HG03575 (cell line): ENCODE measurements at regions not wholly inside any gene's neighbourhood (a gene's known extent, or its start where the extent isn't known, plus 50 kb on each side); places are given as distances from the start of the nearest gene placed in this dataset.
"Not testable (repeated sequence)": the region's sequence is repeated elsewhere in the genome, so short reads cannot be mapped to it uniquely, and the experiment has no call there.

Experiments used
- ATAC-seq: cut with Tn5 transposase; IDR thresholded peaks from one replicate; pipeline ENCODE4 v1.9.1; 2021; ENCODE audit not compliant: unreplicated experiment, insufficient number of reproducible peaks, low FRiP score; ENCODE audit errors: extremely low read depth

- no peak for ATAC-seq
Measured at GRCh38 chr10:63077800-63078199, 55.3 kb upstream of the NRBF2 start.

GRCh38 chr10:63072951-63073350, 60.2 kb upstream of the NRBF2 start:
- ATAC-seq = no peak

- ATAC-seq = no peak
Measured at GRCh38 chr10:63071145-63071544, 62.0 kb upstream of the NRBF2 start.

- ATAC-seq = no peak
Measured at GRCh38 chr10:63069318-63069717, 63.8 kb upstream of the NRBF2 start.

- ATAC-seq = no peak
Measured at GRCh38 chr10:63068246-63068645, 64.9 kb upstream of the NRBF2 start.

- ATAC-seq = no peak
Measured at GRCh38 chr10:63066606-63067005, 66.5 kb upstream of the NRBF2 start.

GRCh38 chr10:63064706-63065105, 68.4 kb upstream of the NRBF2 start:
- ATAC-seq = no peak

- ATAC-seq = no peak
Measured at GRCh38 chr10:63058236-63058635, 74.9 kb upstream of the NRBF2 start.

- ATAC-seq = no peak
Measured at GRCh38 chr10:63057509-63057908, 75.6 kb upstream of the NRBF2 start.

GRCh38 chr10:63055705-63056104, 77.4 kb upstream of the NRBF2 start:
- no peak for ATAC-seq

GRCh38 chr10:63054889-63055611, 78.1 kb upstream of the NRBF2 start:
- ATAC-seq = no peak

- ATAC-seq = no peak
Measured at GRCh38 chr10:63052083-63052482, 81.0 kb upstream of the NRBF2 start.

- no peak for ATAC-seq
Measured at GRCh38 chr10:63042256-63042655, 90.9 kb upstream of the NRBF2 start.

GRCh38 chr10:63033616-63034185, 99.4 kb upstream of the NRBF2 start:
- not testable (repeated sequence) for ATAC-seq

- no peak for ATAC-seq
Measured at GRCh38 chr10:63030536-63030935, 102.6 kb upstream of the NRBF2 start.

GRCh38 chr10:63027531-63027930, 105.6 kb upstream of the NRBF2 start:
- no peak for ATAC-seq

- ATAC-seq = no peak
Measured at GRCh38 chr10:63021225-63021624, 111.9 kb upstream of the NRBF2 start.

- ATAC-seq = no peak
Measured at GRCh38 chr10:63013755-63014154, 119.4 kb upstream of the NRBF2 start.

GRCh38 chr10:63012623-63013022, 120.5 kb upstream of the NRBF2 start:
- no peak for ATAC-seq

- ATAC-seq = no peak
Measured at GRCh38 chr10:63010203-63010602, 122.9 kb upstream of the NRBF2 start.

GRCh38 chr10:63008491-63008890, 124.6 kb upstream of the NRBF2 start:
- no peak for ATAC-seq
